ENCODE measurements at regions not wholly inside any gene's neighbourhood (a gene's known extent, or its start where the extent isn't known, plus 50 kb on each side); places are given as distances from the start of the nearest gene placed in this dataset.
A peak's percentile ranks its signal among the peaks of the same experiment; 100 is the strongest.
"Not testable (repeated sequence)": the region's sequence is repeated elsewhere in the genome, so short reads cannot be mapped to it uniquely, and the experiment has no call there.

DNA sequence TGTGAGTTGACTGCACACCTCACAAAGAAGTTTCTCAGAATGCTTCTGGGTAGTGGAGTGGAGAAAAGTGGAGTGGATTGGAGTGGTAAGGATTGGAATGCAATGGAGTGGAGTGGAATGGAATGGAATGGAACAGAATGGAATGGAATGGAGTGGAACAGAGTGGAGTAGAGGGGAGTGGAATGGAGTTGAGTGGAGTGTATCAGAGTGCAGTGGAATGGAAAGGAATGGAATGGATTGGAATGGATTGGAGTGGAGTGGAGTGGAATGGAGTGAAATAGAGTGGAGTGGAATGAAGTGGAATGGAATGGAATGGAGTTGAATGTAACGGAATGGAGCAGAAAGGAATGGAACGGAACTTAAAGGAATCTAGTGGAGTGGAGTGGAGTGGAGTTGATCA, 5194.2 kb upstream of the TPTE start:
- DNase-seq (ENCODE audit: missing footprints); intact Hi-C loops (cut with DNase I): not testable (repeated sequence)
- ATAC-seq = peak; percentile 34

DNA sequence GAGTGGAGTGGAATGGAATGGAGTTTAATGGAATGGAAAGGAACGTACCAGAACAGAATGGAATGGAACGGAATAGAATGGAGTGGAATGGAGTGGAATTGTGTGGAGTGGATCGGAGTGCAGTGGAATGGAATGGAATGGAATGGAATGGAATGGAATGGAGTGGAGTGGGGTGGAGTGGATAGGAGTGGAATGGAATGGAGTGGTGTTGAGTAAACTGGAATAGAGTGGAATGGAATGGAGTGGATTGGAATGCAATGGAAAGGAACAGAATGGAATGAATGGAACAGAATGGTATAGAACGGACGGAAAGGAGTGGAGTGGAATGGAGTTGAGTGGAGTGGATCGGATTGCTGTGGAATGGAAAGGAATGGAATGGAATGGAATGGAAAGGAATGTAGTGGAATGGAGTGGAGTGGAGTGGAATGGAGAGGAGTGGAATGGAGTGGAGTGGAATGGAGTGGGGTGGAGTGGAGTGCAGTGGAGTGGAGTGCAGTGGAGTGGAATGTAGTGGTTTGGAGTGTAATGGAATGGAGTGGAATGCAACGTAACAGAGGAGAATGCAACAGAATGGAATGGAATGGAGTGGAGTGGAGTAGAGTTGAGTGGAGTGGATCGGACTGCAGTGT, 5192.0 kb upstream of the TPTE start:
- DNase-seq (ENCODE audit: missing footprints); intact Hi-C loops (cut with DNase I): not testable (repeated sequence)
- peak; percentile 46 for ATAC-seq

DNA sequence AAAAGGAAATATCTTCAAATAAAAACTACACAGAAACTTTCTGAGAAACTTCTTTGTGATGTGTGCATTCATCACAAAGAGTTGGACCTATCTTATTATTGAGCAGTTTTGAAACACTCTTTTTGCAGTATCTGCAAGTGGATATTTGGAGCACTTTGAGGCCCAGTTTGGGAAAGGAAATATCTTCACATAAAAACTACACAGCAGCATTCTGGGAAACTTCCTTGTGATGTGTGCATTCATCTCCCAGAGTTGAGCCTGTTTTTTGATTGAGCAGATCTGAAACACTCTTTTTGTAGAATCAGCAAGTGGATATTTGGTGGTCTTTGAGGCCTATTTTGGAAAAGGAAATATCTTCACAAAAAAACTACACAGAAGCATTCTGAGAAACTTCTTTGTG, 5163.5 kb upstream of the TPTE start:
- intact Hi-C loops (cut with DNase I); DNase-seq (ENCODE audit: missing footprints); ATAC-seq: not testable (repeated sequence)
